Activated CD4-positive, alpha-beta T cell treated with anti-CD3 and anti-CD28 coated beads for 36 hours (primary cell): ENCODE measurements at regions not wholly inside any gene's neighbourhood (a gene's known extent, or its start where the extent isn't known, plus 50 kb on each side); places are given as distances from the start of the nearest gene placed in this dataset.

ENCODE experiments used
- ATAC-seq: fragments of 200-7000 bp; cut with Tn5 transposase; one replicate; pipeline ENCODE4 v1.10.0; 2021; ENCODE audit warnings: mild to moderate bottlenecking, moderate library complexity
- CTCF ChIA-PET: fragments of 350-600 bp; sonication (Branson Sonifier 250); formaldehyde crosslinking; loops from one replicate; lab custom pipeline; 2021; ENCODE audit warnings: antibody characterized with exemption; lab: Charles Lee
- POLR2A ChIA-PET: fragments of 350-600 bp; sonication (Branson Sonifier 250); formaldehyde crosslinking; loops from one replicate; lab custom pipeline; 2021; ENCODE audit warnings: antibody characterized with exemption, inconsistent platforms; lab: Charles Lee
- DNase-seq: peaks from one replicate; pipeline ENCODE4 v3.0.0-alpha.2; 2020
- H3K27ac Mint-ChIP-seq: one replicate; pipeline ENCODE4 v1.8.0; 2021; ENCODE audit warnings: mixed read lengths
- H3K27me3 Mint-ChIP-seq: one replicate; pipeline ENCODE4 v1.8.0; 2021; ENCODE audit warnings: mixed read lengths
- H3K36me3 Mint-ChIP-seq: one replicate; pipeline ENCODE4 v1.8.0; 2021; ENCODE audit warnings: low read depth, mixed read lengths
- H3K4me1 Mint-ChIP-seq: one replicate; pipeline ENCODE4 v1.8.0; 2021; ENCODE audit warnings: mixed read lengths
- H3K4me3 Mint-ChIP-seq: one replicate; pipeline ENCODE4 v1.8.0; 2021; ENCODE audit warnings: mild to moderate bottlenecking, moderate library complexity, mixed read lengths
- H3K9me3 Mint-ChIP-seq: one replicate; pipeline ENCODE4 v1.8.0; 2021; ENCODE audit warnings: low read depth, mixed read lengths
- intact Hi-C, 2 experiments: fragments of 100-400 bp; cut with DNase I in 1 of 2; cut with micrococcal nuclease in 1 of 2; formaldehyde crosslinking; loops; one replicate each; pipeline versions ENCODE4 v1.14.2 to v1.15.1; 2022 to 2024; cut with DNase I, micrococcal nuclease

DNA sequence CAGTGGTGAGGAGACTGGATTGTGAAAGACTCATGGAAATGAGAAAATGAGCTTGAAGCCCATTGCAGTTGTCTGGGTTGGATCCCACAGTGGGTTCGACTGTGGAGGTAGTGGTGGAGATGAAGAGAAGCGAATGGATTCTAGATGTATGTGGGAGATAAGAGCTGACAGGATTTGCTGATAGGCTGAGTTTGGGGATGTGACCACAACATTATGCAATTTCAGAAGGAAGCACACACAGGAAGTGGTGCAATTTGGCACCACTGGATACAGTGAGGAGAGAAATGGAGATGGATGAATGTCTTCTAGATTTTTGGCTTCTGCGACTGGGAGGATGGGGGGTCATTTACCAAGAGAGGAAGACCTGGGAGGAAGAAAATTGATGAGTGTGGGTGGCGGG lies 64.4 kb upstream of the MAFB start:
- POLR2A ChIA-PET = no interaction called here
- H3K4me3 Mint-ChIP-seq = no peak overlapping the region
- DNase-seq (no peak), ATAC-seq (no peak)
- H3K36me3 Mint-ChIP-seq = no peaks in the 10 kb centered on the region
- intact Hi-C loops = loop anchor here in 1 of 2 experiments (10.0 kb wide), 1 partner anchor 341 kb away; no protein-coding TSS in a partner anchor
- CTCF ChIA-PET = interaction anchor here (1.1 kb wide), 1 partner anchor 8 kb away, joined by 3 read pairs; no protein-coding TSS in a partner anchor
- no peaks in the 10 kb centered on the region for H3K27me3 Mint-ChIP-seq
- H3K4me1 Mint-ChIP-seq = peaks cover 20% of the 10 kb centered on the region
- no peak overlapping the region for H3K27ac Mint-ChIP-seq
- no peaks in the 10 kb centered on the region for H3K9me3 Mint-ChIP-seq

DNA sequence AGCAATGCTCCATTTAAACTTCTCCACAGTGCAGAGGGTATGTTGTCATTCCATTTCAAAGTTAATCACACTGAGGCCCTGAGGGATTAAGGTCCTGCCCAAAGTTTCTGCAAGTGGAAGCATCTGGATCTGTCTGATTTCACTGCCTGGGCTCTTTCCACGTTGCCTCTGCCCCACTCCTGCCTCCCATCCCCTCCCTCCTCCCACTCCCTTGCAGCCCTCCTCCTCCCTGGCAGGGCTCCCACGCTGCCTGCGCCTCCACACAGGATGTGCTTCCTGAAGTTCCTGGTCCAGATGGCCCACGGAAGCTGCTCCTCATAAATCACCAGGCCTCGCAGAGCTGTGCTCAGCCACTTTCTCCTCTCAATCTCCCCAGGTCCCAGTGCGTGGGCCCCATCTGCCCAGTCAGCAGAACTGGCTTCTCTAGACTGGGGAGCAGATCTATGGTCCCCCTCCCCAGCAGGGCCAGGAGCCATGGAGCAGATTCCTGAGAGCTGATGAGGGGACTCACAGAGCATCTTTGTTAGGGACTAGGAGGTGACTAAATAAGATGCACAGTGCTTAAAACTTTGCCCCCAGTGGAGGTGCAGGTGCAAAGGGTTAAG lies 65.4 kb upstream of the MAFB start:
- Mint-ChIP-seq H3K27ac (no peak overlapping the region), H3K9me3 (no peaks in the 10 kb centered on the region), H3K4me1 (peaks cover 20% of the 10 kb centered on the region), H3K27me3 (no peaks in the 10 kb centered on the region), H3K4me3 (no peak overlapping the region), H3K36me3 (no peaks in the 10 kb centered on the region)
- ChIA-PET POLR2A (no interaction called here), CTCF (interaction anchor here (0.7 kb wide), 1 partner anchor 139 kb away, joined by 3 read pairs; no protein-coding TSS in a partner anchor)
- DNase-seq (no peak), ATAC-seq (no peak)
- intact Hi-C loops = loop anchor here in 1 of 2 experiments (10.0 kb wide), 1 partner anchor 340 kb away; no protein-coding TSS in a partner anchor

DNA sequence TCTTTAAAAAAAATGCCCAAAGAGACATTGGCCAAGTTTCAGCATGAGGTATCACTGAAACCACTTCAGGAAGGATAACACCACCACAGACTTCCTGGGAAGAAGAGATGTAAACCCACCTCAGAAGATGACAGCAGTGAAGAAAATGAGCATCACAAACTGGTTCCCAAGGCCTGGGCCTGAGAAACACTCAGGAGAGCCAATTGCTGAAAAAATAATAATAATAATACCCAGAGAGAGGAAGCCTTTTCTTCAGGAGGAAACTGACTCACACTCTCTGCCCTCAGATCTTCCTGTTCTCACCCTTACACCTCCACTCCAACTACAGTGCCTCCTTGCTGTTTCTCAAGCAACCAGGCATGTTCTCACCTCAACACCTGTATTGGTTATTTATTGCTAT lies 68.1 kb upstream of the MAFB start:
- no peaks in the 10 kb centered on the region for H3K27me3 Mint-ChIP-seq
- no peaks in the 10 kb centered on the region for H3K9me3 Mint-ChIP-seq
- peak; percentile 7 for DNase-seq
- H3K4me3 Mint-ChIP-seq = no peak overlapping the region
- H3K4me1 Mint-ChIP-seq = peaks cover 20% of the 10 kb centered on the region
- intact Hi-C loops = loop anchor here in 1 of 2 experiments (5.0 to 10.0 kb wide), 2 partner anchors 205 to 338 kb away; no protein-coding TSS in a partner anchor
- no peaks in the 10 kb centered on the region for H3K36me3 Mint-ChIP-seq
- ChIA-PET POLR2A (no interaction called here), CTCF (interaction anchor here (1.5 kb wide), 1 partner anchor 206 kb away, joined by 4 read pairs; no protein-coding TSS in a partner anchor)
- peak; percentile 86 for ATAC-seq
- peak overlapping the region; percentile 52 for H3K27ac Mint-ChIP-seq

DNA sequence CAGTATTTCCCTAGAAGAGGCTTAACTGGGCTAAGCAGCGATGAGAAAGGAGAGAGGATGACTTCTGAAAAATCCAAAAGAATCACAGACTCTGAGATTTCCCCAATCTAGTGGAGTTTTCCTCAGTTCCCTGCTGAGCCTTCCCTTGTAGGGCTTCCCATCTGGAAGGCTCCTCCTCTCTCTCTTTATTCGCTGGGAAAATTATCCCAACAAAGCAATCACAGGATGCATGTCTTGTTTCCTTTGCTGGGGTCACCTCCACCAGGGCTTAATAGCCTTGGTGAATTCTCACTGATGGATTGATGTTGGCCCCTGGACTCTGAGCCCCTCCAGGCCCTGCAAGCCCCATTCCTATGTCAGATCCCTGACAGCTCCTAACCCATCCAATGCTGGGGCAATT lies 69.8 kb upstream of the MAFB start:
- no peak overlapping the region for H3K4me3 Mint-ChIP-seq
- H3K4me1 Mint-ChIP-seq = peaks cover 20% of the 10 kb centered on the region
- ChIA-PET POLR2A (no interaction called here), CTCF (interaction anchor here (1.2 kb wide), 1 partner anchor 12 kb away, joined by 3 read pairs; no protein-coding TSS in a partner anchor)
- ATAC-seq (no peak), DNase-seq (no peak)
- intact Hi-C loops = loop anchor here in 1 of 2 experiments (5.0 to 10.0 kb wide), 2 partner anchors 204 to 336 kb away; no protein-coding TSS in a partner anchor
- H3K36me3 Mint-ChIP-seq = no peaks in the 10 kb centered on the region
- H3K9me3 Mint-ChIP-seq = no peaks in the 10 kb centered on the region
- H3K27me3 Mint-ChIP-seq = no peaks in the 10 kb centered on the region
- H3K27ac Mint-ChIP-seq = no peak overlapping the region

DNA sequence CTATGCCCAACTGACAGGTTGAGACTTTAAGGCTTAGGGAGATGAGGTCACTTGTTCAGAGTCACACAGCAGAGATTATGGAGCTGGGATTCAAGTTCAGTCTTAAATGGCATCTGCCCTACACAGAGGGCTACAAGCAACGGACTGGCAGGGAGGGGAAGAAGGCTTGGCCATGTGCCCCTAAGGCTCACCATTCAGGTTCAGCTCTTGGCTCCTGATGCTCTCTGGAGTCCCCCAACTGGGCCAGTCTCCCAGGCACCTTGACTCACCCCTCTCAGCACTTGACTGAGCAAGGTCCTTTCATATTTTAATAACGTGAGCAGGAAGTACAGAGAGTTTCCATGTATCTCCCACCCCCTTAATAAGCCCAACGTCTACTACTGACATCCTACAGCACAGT lies 71.4 kb upstream of the MAFB start:
- Mint-ChIP-seq H3K9me3 (no peaks in the 10 kb centered on the region), H3K27ac (no peak overlapping the region), H3K4me3 (no peak overlapping the region), H3K4me1 (peaks cover 20% of the 10 kb centered on the region), H3K36me3 (no peaks in the 10 kb centered on the region), H3K27me3 (no peaks in the 10 kb centered on the region)
- ATAC-seq (no peak), DNase-seq (no peak)
- intact Hi-C loops = no loop called here
- ChIA-PET CTCF (interaction anchor here (0.6 to 1.0 kb wide), 2 partner anchors 9 to 19 kb away, joined by 3 to 4 read pairs; no protein-coding TSS in a partner anchor), POLR2A (no interaction called here)

DNA sequence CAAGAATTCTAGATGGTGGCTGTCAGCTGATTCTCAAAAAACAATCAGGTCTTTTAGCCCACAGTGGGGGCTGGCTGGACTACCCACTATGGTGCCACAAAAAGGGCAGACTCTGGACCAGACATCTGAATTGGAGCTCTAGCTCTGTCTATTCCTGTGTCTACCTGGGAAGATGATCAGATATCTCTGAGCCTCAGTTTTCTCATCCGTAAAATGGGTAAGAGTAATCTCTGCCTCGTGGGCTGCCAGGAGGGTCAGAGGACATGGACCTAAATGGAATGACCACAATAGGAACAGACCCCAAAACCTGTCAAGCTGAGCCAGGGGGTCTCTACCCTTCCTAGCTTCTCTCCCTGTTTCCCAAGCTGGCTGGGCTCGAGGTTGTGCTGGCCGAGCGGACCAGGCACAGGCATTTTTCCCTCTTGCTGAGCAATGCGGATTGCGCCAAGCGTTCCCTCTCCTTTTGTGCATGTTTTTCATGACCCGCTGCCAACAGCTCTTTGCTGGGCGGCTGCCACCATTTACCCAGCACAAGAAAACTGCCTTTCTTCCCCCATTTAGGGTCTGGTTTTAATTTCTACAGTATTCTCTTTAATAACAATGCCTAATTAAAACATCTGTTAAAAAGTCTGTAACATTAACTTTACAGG lies 74.7 kb upstream of the MAFB start:
- ATAC-seq = no peak
- Mint-ChIP-seq H3K27ac (no peak overlapping the region), H3K9me3 (no peaks in the 10 kb centered on the region), H3K4me1 (no peaks in the 10 kb centered on the region), H3K36me3 (no peaks in the 10 kb centered on the region), H3K27me3 (no peaks in the 10 kb centered on the region), H3K4me3 (no peak overlapping the region)
- intact Hi-C loops = no loop called here
- no peak for DNase-seq
- ChIA-PET CTCF (no interaction called here), POLR2A (no interaction called here)

DNA sequence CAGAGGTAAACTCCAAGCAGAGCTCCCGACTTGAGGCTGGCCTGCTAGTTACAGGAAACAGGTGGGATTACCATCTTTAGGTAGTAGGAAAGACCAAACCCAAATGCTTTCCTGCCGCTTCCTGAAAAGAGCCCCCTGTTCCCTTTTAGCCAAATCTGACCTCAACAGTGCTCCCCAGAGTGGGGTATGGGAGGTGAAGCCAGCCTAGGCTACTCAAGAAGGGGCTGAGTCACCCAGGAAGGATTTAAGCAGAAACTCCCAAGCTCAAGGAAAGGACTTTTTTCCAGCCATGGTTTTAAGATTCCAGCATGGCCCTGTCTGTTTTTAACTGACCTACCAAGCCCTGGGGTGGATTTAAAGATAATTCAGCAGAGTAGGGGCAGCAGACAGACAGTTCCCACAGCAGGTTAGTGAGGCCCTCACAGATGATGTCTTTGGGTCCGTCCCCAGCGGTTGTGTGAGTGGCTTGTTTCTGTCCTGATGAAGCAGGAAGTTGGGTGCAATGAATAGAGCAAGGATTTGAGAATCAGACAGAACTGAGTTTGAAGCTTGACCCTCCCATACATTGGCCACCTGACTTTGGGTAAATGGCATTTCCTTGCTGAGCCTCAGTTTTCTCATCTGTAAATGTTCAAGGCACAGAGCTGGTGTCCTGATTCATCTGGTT lies 76.9 kb upstream of the MAFB start:
- ATAC-seq (no peak), DNase-seq (no peak)
- intact Hi-C loops = no loop called here
- H3K36me3 Mint-ChIP-seq = no peaks in the 10 kb centered on the region
- H3K9me3 Mint-ChIP-seq = no peaks in the 10 kb centered on the region
- H3K4me1 Mint-ChIP-seq = no peaks in the 10 kb centered on the region
- ChIA-PET POLR2A (no interaction called here), CTCF (interaction anchor here (0.7 kb wide), 2 partner anchors 32 to 389 kb away, joined by 3 read pairs; no protein-coding TSS in a partner anchor)
- H3K27me3 Mint-ChIP-seq = no peaks in the 10 kb centered on the region
- no peak overlapping the region for H3K27ac Mint-ChIP-seq
- no peak overlapping the region for H3K4me3 Mint-ChIP-seq

DNA sequence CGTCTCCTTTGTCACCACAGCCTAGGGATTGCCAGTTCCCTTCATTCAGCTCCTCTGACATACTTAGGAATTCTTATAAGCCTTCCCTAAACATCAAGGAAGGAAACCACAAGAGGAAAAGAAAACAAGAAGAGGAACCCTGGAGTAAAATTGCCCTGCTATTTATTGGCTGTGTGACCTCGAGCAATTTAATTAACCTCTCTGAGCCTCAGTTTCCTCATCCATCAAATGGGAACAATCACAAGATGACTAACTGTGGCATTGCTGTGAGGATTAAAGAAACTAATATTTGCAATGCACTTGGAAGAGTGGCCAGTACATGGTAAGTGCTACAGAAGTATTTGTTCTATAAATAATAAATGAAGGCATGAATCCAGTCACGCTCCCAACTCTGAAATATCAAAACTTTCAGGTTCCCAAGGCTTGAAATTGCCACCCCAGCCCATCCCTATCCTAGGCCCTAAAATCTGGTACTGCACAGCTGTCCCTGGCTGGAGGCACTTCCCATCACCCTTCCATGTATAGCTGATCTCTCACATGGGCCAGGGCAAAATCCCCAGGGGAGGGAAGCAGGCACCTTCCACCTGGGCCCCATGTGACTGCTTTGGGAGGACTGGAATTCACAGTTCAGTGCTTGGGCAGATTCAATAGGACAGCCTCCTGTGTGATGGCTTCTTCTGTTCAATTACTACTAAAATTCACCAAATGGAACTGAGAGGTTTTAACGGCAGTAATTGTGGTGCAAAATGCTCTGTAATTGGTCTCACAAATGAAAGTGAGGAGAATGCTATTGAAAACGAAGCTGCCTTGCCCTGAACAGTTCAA lies 78.0 kb upstream of the MAFB start:
- Mint-ChIP-seq H3K36me3 (no peaks in the 10 kb centered on the region), H3K9me3 (no peaks in the 10 kb centered on the region), H3K4me3 (no peak overlapping the region), H3K27ac (no peak overlapping the region), H3K4me1 (no peaks in the 10 kb centered on the region), H3K27me3 (no peaks in the 10 kb centered on the region)
- ATAC-seq = no peak
- no peak for DNase-seq
- POLR2A ChIA-PET = no interaction called here
- intact Hi-C loops = no loop called here
- CTCF ChIA-PET = no interaction called here

DNA sequence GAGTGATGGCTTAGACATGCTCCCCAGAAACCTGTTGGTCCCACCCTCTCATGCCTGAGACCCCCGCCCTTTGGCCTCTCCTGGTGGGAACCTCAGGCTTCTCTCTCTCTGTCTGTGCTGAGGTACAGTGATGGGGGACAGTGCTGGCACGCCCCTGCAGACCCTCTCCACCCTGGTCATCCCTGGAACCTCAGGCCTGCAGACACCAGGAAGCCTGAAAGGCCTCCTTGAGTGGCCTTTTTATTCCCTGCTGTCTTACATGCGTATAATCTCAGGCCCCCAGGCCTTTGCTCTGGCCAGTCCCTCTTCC lies 78.5 kb upstream of the MAFB start:
- ATAC-seq = no peak
- no peaks in the 10 kb centered on the region for H3K4me1 Mint-ChIP-seq
- H3K9me3 Mint-ChIP-seq = no peaks in the 10 kb centered on the region
- no peak overlapping the region for H3K27ac Mint-ChIP-seq
- POLR2A ChIA-PET = no interaction called here
- CTCF ChIA-PET = no interaction called here
- intact Hi-C loops = no loop called here
- DNase-seq = no peak
- H3K4me3 Mint-ChIP-seq = no peak overlapping the region
- H3K36me3 Mint-ChIP-seq = no peaks in the 10 kb centered on the region
- H3K27me3 Mint-ChIP-seq = no peaks in the 10 kb centered on the region

DNA sequence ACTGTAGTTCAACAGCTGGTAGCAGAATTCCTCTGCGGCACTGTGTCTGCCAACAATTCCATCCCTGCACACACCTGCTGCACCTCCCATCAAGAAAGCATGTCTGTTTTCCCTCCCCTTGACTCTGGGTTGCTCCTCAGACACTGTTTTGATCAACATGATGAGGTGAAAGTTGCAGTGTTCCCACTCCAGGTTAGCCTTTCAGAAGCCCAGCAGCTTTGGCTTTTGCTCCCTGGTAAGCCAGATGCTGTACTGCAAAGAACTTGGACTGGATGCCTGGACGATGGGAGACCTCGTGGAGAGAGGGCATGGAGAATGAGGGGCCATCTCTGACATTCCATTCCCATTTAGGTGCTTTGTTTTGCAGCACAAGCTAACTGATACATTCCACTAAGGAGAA lies 79.1 kb upstream of the MAFB start:
- Mint-ChIP-seq H3K36me3 (no peaks in the 10 kb centered on the region), H3K4me1 (no peaks in the 10 kb centered on the region), H3K4me3 (no peak overlapping the region), H3K9me3 (no peaks in the 10 kb centered on the region), H3K27me3 (no peaks in the 10 kb centered on the region), H3K27ac (no peak overlapping the region)
- DNase-seq (no peak), ATAC-seq (no peak)
- intact Hi-C loops = no loop called here
- CTCF ChIA-PET = no interaction called here
- POLR2A ChIA-PET = no interaction called here

DNA sequence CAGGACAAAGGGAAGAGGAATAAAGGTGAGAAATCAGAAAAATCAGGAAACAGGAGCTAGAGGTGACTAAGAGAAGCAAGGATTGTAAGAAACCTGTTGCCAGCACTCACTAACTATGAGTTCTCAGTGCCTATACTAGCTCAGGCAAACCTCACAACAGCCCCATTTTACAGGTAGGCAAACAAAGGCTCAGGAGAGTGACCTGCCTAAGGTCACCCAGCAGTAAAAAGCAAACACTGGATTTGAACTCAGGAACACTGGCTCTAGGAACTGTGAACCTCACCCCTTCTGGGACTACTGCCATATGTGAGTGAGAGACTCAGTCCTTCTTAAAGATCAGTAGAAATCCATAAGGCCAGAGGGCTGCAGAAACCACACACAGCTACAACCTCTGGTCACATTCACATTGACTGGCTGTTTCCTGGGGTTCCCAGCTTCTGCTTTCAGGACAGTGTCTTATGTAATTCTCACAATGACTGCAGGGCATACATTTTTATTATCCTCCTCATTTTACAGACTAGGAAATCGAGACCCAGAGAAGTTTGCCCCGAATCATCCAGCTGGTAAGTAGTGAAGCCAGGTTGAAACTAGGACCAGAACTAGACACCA lies 80.7 kb upstream of the MAFB start:
- ChIA-PET CTCF (interaction anchor here (0.5 to 1.6 kb wide), 5 partner anchors 10 to 653 kb away, joined by 3 to 6 read pairs (median 3); no protein-coding TSS in a partner anchor), POLR2A (no interaction called here)
- Mint-ChIP-seq H3K27me3 (no peaks in the 10 kb centered on the region), H3K9me3 (no peaks in the 10 kb centered on the region), H3K36me3 (no peaks in the 10 kb centered on the region), H3K27ac (no peak overlapping the region), H3K4me3 (no peak overlapping the region), H3K4me1 (peaks cover 2% of the 10 kb centered on the region)
- intact Hi-C loops = no loop called here
- no peak for DNase-seq
- ATAC-seq = no peak
